Upper lobe of left lung (tissue), 4 donors: ENCODE measurements at regions not wholly inside any gene's neighbourhood (a gene's known extent, or its start where the extent isn't known, plus 50 kb on each side); places are given as distances from the start of the nearest gene placed in this dataset.

ENCODE experiments used
- POLR2A ChIP-seq, 4 donors: fragments of 450-650 bp; IDR thresholded peaks; one replicate each; pipeline ENCODE4 v1.5.1; 2016 to 2017; ENCODE audit warnings: antibody characterized with exemption in 4 of 4, mild to moderate bottlenecking in 2 of 4
- POLR2AphosphoS5 ChIP-seq, 2 donors: sonication (generic); formaldehyde crosslinking; IDR thresholded peaks; one replicate each; pipeline ENCODE4 v1.5.1; 2017; ENCODE audit warnings: antibody characterized with exemption in 2 of 2

DNA sequence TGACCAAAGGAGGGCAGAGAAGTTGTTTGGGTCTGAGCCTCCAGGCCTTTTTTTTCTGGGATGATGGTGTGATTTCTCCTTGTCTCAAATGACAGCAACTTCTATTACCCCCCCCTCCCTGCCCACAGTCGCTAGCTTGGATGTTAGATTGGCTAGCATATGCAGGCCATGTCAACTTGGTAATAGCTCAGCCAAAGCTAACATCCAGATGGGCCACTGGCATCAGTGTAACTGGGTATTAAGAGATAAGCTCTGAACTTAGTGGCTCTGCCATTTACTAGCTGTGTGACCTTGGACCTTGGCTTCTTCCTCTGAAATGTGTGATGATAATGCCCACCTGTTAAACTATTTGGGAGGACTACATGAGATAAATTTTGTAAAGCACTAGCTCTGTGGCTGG is 86.9 kb upstream of the TSPAN2 start:
- TF ChIP-seq POLR2AphosphoS5 (IDR thresholded peaks at IDR 0.05) = no peak
- no peak for TF ChIP-seq POLR2A (IDR thresholded peaks at IDR 0.05)
